ENCODE measurements at regions not wholly inside any gene's neighbourhood (a gene's known extent, or its start where the extent isn't known, plus 50 kb on each side); places are given as distances from the start of the nearest gene placed in this dataset.

DNA sequence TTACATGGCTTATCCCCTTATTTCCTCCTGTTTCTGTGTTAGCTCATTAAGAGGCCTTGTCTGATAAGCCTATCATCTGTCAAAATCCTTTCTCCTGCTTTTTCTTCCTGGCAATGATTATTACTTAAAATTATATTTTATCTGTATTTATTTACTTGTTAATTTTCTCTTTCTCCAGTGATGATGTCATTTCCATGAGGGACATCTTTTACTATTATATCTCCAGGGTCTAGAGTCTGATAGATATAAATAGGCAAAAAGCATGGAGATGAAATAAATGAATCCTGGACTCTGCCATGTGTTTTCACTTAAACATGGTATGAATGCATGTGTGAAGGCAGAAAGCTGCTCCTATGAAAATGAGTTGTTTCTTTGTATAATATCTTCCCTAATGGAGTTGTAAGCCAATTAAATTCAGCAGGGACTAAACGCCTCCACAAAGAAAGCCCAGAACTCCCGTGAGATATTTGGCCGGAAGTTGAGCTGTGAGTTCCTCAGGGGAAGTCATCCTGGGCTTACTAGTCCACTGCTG lies 375.2 kb downstream of the TUSC7 start:
- DNase-seq: no peak
- H3K36me3 ChIP-seq: no peaks in the 10 kb centered on the region
- no peak overlapping the region for H3K4me3 ChIP-seq
- TF ChIP-seq, protein P1, sequence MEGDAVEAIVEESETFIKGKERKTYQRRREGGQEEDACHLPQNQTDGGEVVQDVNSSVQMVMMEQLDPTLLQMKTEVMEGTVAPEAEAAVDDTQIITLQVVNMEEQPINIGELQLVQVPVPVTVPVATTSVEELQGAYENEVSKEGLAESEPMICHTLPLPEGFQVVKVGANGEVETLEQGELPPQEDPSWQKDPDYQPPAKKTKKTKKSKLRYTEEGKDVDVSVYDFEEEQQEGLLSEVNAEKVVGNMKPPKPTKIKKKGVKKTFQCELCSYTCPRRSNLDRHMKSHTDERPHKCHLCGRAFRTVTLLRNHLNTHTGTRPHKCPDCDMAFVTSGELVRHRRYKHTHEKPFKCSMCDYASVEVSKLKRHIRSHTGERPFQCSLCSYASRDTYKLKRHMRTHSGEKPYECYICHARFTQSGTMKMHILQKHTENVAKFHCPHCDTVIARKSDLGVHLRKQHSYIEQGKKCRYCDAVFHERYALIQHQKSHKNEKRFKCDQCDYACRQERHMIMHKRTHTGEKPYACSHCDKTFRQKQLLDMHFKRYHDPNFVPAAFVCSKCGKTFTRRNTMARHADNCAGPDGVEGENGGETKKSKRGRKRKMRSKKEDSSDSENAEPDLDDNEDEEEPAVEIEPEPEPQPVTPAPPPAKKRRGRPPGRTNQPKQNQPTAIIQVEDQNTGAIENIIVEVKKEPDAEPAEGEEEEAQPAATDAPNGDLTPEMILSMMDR (IDR thresholded peaks at IDR 0.05; ENCODE audit: borderline replicate concordance): no peak
- H3K9me3 ChIP-seq (replicated peaks): peaks cover 1% of the 10 kb centered on the region
- no peaks in the 10 kb centered on the region for H3K4me1 ChIP-seq
- intact Hi-C loops (cut with micrococcal nuclease): no loop called here
- no peak overlapping the region for H3K27ac ChIP-seq (replicated peaks)
- H3K27me3 ChIP-seq (ENCODE audit: low read depth): no peaks in the 10 kb centered on the region

DNA sequence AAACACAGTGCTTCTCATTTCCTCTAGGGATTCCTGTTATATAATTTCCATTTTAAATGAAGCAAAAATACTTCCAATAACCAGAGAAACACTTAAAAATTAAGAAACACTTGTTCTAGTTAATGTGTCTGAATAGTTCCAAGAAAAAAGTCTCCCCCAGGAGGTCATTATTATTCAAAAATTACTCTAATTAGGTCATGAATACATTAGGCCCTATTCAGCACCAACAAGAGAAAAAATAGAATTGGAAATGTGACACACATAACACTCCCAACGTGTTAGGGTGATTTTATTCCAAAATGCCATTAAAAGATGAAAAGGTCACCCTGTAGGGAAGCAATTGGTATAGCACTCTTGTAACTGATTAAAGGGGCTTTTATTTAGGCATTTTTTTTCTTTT lies 382.1 kb downstream of the TUSC7 start:
- no peaks in the 10 kb centered on the region for H3K27me3 ChIP-seq (ENCODE audit: low read depth)
- DNase-seq: no peak
- no peaks in the 10 kb centered on the region for H3K36me3 ChIP-seq
- no peak overlapping the region for H3K4me3 ChIP-seq
- intact Hi-C loops (cut with micrococcal nuclease): no loop called here
- TF ChIP-seq, protein P1 (IDR thresholded peaks at IDR 0.05; ENCODE audit: borderline replicate concordance): no peak
- H3K4me1 ChIP-seq: no peaks in the 10 kb centered on the region
- H3K27ac ChIP-seq (replicated peaks): no peak overlapping the region
- H3K9me3 ChIP-seq (replicated peaks): peaks cover 15% of the 10 kb centered on the region

DNA sequence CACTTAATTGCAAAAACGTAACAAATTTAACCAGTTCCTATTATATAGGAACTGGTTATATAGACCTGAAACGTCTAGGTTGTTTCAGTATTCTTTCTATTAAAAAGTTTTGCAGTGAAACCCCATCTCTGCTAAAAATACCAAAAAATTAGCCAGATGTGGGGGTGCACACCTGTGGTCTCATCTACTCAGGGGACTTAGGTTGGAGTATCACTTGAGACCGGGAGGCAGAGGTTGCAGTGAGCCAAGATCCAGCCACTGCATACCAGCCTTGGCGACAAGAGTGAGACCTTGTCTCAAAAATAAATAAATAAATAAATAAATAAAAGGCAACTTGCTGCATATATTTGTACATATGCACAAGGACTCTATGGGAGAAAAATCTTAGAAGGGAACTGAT lies 387.0 kb downstream of the TUSC7 start:
- Histone ChIP-seq H3K4me3 (no peak overlapping the region), H3K4me1 (no peaks in the 10 kb centered on the region), H3K36me3 (no peaks in the 10 kb centered on the region), H3K27me3 (ENCODE audit: low read depth) (no peaks in the 10 kb centered on the region), H3K27ac (replicated peaks) (no peak overlapping the region), H3K9me3 (replicated peaks) (peaks cover 17% of the 10 kb centered on the region)
- intact Hi-C loops (cut with micrococcal nuclease): no loop called here
- no peak for DNase-seq
- TF ChIP-seq, protein P1 (IDR thresholded peaks at IDR 0.05; ENCODE audit: borderline replicate concordance): no peak

DNA sequence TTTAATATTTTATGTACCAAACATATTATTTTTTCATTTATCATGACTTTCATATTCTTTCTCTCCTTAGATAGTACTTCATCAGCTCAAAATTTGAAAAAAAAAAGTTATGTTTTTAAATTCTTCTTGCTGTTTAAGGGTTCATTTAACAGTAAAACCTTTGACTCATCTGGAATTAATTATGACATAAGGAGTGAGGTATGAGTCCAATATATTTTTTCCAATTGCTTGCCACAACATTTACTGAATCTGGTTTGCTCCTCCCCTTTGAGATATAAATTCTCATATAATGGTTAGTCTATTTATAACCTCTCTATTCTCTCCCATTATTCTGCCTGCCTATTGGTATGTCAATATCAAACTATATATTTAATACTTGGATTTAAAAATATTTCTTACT lies 387.8 kb downstream of the TUSC7 start:
- no peak for DNase-seq
- H3K4me3 ChIP-seq: no peak overlapping the region
- H3K9me3 ChIP-seq (replicated peaks): peaks cover 17% of the 10 kb centered on the region
- H3K27ac ChIP-seq (replicated peaks): no peak overlapping the region
- no peaks in the 10 kb centered on the region for H3K36me3 ChIP-seq
- TF ChIP-seq, protein P1 (IDR thresholded peaks at IDR 0.05; ENCODE audit: borderline replicate concordance): no peak
- intact Hi-C loops (cut with micrococcal nuclease): no loop called here
- H3K4me1 ChIP-seq: no peaks in the 10 kb centered on the region
- no peaks in the 10 kb centered on the region for H3K27me3 ChIP-seq (ENCODE audit: low read depth)

GRCh38 chr3:117101697-117102096 lies 392.1 kb downstream of the TUSC7 start:
- Histone ChIP-seq H3K4me3 (no peak overlapping the region), H3K36me3 (no peaks in the 10 kb centered on the region), H3K27me3 (ENCODE audit: low read depth) (no peaks in the 10 kb centered on the region), H3K9me3 (replicated peaks) (peaks cover 15% of the 10 kb centered on the region), H3K27ac (replicated peaks) (no peak overlapping the region), H3K4me1 (no peaks in the 10 kb centered on the region)
- no peak for DNase-seq
- intact Hi-C loops (cut with micrococcal nuclease): no loop called here
- TF ChIP-seq, protein P1 (IDR thresholded peaks at IDR 0.05; ENCODE audit: borderline replicate concordance): no peak
